GM10248 (cell line): ENCODE measurements at regions not wholly inside any gene's neighbourhood (a gene's known extent, or its start where the extent isn't known, plus 50 kb on each side); places are given as distances from the start of the nearest gene placed in this dataset.
"Not testable (repeated sequence)": the region's sequence is repeated elsewhere in the genome, so short reads cannot be mapped to it uniquely, and the experiment has no call there.

Experiments used
- CTCF ChIA-PET: fragments of 300-600 bp; sonication (Branson Sonifier 250); formaldehyde crosslinking; extraction: SDS; loops from one replicate; lab custom pipeline; 2021; ENCODE audit warnings: antibody characterized with exemption; lab: Yijun Ruan, JAX
- POLR2A ChIA-PET: fragments of 350-650 bp; sonication (Branson Sonifier 250); formaldehyde crosslinking; extraction: SDS; loops from one replicate; lab custom pipeline; 2020; ENCODE audit warnings: antibody characterized with exemption; lab: Yijun Ruan, JAX
- DNase-seq: peaks from one replicate; pipeline ENCODE4 v3.0.0; 2012; ENCODE audit errors: extremely low spot score
- CTCF ChIP-seq: IDR thresholded peaks from 2 replicates; pipeline ENCODE4 v1.5.1; 2012; ENCODE audit warnings: mild to moderate bottlenecking, low read depth; ENCODE audit errors: extremely low read depth, missing control alignments, control extremely low read depth

- POLR2A ChIA-PET: interaction anchor here (0.6 kb wide), 1 partner anchor 1845 kb away, joined by 3 read pairs; no protein-coding TSS in a partner anchor
- TF ChIP-seq CTCF: no peak
- no peak for DNase-seq
These were observed 175.0 kb upstream of the SULF2 start for GRCh38 chr20:47960277-47960676.

DNA sequence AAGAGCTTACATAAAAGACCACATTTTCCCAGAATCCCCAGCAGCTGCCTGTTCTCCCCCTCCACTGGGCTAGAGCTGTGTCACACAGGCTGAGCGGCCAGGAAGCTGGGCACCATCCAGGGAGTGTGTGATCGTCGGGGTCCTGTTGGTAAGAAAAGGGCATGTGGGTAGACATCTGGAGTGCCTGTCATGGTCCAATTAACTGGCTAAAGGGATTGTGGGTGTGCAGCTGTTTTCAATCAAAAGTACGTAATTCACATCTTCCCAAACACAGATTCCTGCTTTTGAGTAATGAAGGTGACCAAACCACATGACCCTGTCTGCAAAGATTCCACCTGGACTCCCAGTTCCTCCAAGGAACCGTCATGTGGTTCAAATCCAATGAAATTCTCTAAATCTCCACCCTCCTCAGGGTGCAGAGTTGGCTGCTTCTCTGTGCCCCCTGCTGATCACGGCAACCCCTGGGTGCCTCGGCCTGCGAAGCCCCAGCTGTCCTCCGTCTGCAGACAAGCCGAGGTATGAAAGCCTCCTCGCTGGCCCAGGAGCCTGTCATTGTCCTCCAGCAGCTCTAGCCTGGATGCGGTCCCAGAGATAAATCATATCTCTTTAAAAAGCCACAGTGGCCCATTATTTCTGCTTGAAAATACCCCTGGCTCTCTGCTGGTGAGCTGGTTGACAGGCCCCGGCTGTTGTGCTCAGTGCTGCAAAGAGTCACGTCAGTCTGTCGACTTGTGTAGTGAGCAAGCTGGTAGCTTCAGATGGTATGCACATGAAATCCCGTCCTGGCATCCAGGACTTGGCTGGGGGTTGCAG lies 172.9 kb upstream of the SULF2 start:
- DNase-seq, POLR2A ChIA-PET: not testable (repeated sequence)
- CTCF ChIA-PET: interaction anchor here (1.7 kb wide), 1 partner anchor 9 kb away, joined by 3 read pairs; no protein-coding TSS in a partner anchor

More at GRCh38 chr20:47960277-47960676, 175.0 kb upstream of the SULF2 start:
- CTCF ChIA-PET: interaction anchor here (1.3 to 1.6 kb wide), 2 partner anchors 12 to 66 kb away, joined by 3 read pairs; no protein-coding TSS in a partner anchor

DNA sequence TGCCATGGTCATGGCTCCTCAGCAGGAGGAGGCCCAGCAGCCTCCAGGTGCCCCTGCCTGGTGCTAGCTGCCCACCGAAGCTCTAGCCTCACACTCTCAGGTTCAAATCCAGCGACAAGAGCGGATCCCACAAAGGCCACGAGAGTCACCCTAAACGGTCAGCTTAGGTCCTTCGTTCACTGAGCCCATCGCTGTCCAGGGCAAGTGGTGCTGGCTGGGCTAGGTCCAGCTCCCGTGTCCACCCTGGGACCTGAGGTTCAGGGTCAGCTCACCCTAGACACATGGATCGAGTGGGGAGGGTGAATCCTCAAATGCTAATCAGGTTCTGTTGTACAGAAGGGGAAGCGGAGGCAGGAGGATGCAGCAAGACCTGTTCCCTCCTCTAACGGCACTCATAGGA lies 171.9 kb upstream of the SULF2 start:
- ChIA-PET CTCF (interaction anchor here (1.7 kb wide), 1 partner anchor 10 kb away, joined by 3 read pairs; no protein-coding TSS in a partner anchor), POLR2A (no interaction called here)
- no peak for TF ChIP-seq CTCF
- no peak for DNase-seq

DNA sequence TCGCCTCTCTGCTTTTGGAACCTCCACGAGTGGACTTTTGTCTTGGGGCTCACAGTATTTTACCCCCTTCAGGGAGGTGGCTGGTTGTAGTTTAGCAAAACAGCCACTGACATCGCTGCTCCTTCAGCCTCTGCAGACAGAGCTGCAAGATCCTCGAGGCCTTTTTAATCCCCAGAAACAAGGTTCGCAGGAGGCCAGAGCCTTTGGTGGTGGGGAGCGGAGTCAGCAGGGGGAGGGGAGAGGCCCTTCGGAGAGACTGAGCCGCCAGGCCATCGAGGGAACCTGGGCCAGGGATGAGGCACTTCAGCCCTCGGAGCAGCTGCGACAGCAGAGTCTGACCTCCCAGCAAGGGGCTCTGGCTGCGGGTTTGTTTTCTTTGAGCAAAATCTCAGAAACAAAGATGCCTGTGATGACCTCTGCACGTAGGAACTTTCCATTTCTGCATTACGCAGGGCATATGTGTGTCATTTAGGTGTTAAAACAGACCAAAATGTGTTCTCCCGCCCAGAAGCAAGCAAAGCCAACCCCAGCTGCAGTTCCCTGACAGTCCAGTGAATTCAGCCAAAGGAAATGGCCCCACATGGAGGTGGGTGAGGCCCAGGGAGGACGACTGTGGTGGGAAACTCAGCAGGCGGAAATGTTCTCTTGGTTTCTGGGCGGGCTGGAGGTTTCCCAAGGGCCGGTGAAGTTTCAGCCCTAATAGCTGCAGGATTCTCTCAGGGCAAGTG lies 171.2 kb upstream of the SULF2 start:
- TF ChIP-seq CTCF: no peak
- no peak for DNase-seq
- POLR2A ChIA-PET: no interaction called here
- CTCF ChIA-PET: interaction anchor here (1.7 kb wide), 1 partner anchor 10 kb away, joined by 3 read pairs; no protein-coding TSS in a partner anchor

GRCh38 chr20:47953471-47953870 lies 168.2 kb upstream of the SULF2 start:
- DNase-seq: no peak
- ChIA-PET POLR2A (no interaction called here), CTCF (no interaction called here)
- TF ChIP-seq CTCF: no peak

GRCh38 chr20:47952023-47952564 lies 166.8 kb upstream of the SULF2 start:
- DNase-seq: no peak
- no peak for TF ChIP-seq CTCF
- ChIA-PET POLR2A (no interaction called here), CTCF (no interaction called here)

GRCh38 chr20:47951521-47951971 lies 166.3 kb upstream of the SULF2 start:
- TF ChIP-seq CTCF: no peak
- POLR2A ChIA-PET: no interaction called here
- no peak for DNase-seq
- CTCF ChIA-PET: no interaction called here
